HepG2 (cell line): ENCODE measurements at regions not wholly inside any gene's neighbourhood (a gene's known extent, or its start where the extent isn't known, plus 50 kb on each side); places are given as distances from the start of the nearest gene placed in this dataset.

Experiments
- ATAC-seq: fragments of 200-7000 bp; cut with Tn5 transposase; 3 replicates; pipeline ENCODE4 v1.9.1; 2020; ENCODE audit warnings: mild to moderate bottlenecking, moderate library complexity
- BruUV-seq: library from RNA; stranded (reverse); fragments of 400-500 nt; replicated peaks from 2 replicates; lab custom pipeline; 2021; lab: Mats Ljungman, UMichigan
- CTCF ChIA-PET: fragments of 300-600 bp; formaldehyde crosslinking; extraction: SDS; loops from one replicate; lab custom pipeline; 2021; ENCODE audit warnings: low total read pairs, inconsistent platforms, low intra/inter-chr PET ratio; lab: Yijun Ruan, JAX
- POLR2A ChIA-PET: fragments of 350-600 bp; sonication (Branson Sonifier 250); formaldehyde crosslinking; loops from one replicate; lab custom pipeline; 2020; ENCODE audit warnings: antibody characterized with exemption, inconsistent platforms; lab: Yijun Ruan, JAX
- DNase-seq: peaks from one replicate; pipeline ENCODE4 v3.0.0-alpha.2; 2015; ENCODE audit warnings: low spot score
- FAIRE-seq: peaks from 3 replicates; lab custom pipeline; 2011; peaks lifted over from hg19 to GRCh38; lab: Jason Lieb, UNC
- H2AFZ ChIP-seq: one replicate; pipeline ENCODE4 v1.6.1; 2011; ENCODE audit warnings: low read length, inconsistent platforms
- H3K27ac ChIP-seq: fragments of 300-600 bp; 3 replicates; pipeline ENCODE4 v1.8.0; 2011; ENCODE audit warnings: mixed run types, mild to moderate bottlenecking, mixed read lengths, low read length, inconsistent platforms; ENCODE audit not compliant: insufficient read depth; ENCODE audit errors: extremely low read length
- H3K27me3 ChIP-seq, 2 experiments: fragments of 200-600 bp in 1 of 2; 2 replicates in 1 of 2; 3 replicates in 1 of 2; pipeline versions ENCODE4 v1.6.0 to v1.8.0; 2011; ENCODE audit warnings: low read length in 2 of 2, mild to moderate bottlenecking in 2 of 2, moderate library complexity in 2 of 2, inconsistent platforms in 1 of 2; ENCODE audit not compliant: insufficient read depth in 2 of 2, control insufficient read depth in 1 of 2
- H3K36me3 ChIP-seq, 2 experiments: fragments of 200-600 bp in 1 of 2; replicated peaks in 1 of 2; 2 replicates in 1 of 2; 3 replicates in 1 of 2; pipeline versions ENCODE4 v1.5.1 to v1.8.0; 2011; ENCODE audit warnings: low read length in 2 of 2, inconsistent platforms in 1 of 2; ENCODE audit not compliant: insufficient read depth in 2 of 2, control insufficient read depth in 1 of 2
- H3K4me1 ChIP-seq: 2 replicates; pipeline ENCODE4 v1.5.1; 2012; ENCODE audit warnings: low read length, inconsistent platforms; ENCODE audit not compliant: insufficient read depth
- H3K4me2 ChIP-seq: 2 replicates; pipeline ENCODE4 v1.6.0; 2011; ENCODE audit warnings: low read depth, low read length, inconsistent platforms
- H3K4me3 ChIP-seq, 3 experiments: fragments of 200-600 bp in 1 of 3; sonication (generic), shearing (Covaris generic) in 1 of 3; replicated peaks in 1 of 3; 2 replicates each; pipeline ENCODE4 v1.5.1; 2011 to 2016; ENCODE audit warnings: low read length in 3 of 3, inconsistent platforms in 2 of 3, low read depth in 2 of 3, mild to moderate bottlenecking in 2 of 3, control low read depth in 1 of 3, mixed read lengths in 1 of 3; ENCODE audit not compliant: insufficient read depth in 1 of 3
- H3K79me2 ChIP-seq: one replicate; pipeline ENCODE4 v1.6.1; 2011; ENCODE audit warnings: low read length, inconsistent platforms; ENCODE audit not compliant: insufficient read depth
- H3K9ac ChIP-seq: 2 replicates; pipeline ENCODE4 v1.6.0; 2011; ENCODE audit warnings: mild to moderate bottlenecking, low read depth, low read length, inconsistent platforms; ENCODE audit not compliant: insufficient read depth
- H3K9me3 ChIP-seq: 2 replicates; pipeline ENCODE4 v1.5.1; 2012; ENCODE audit warnings: mild to moderate bottlenecking, low read length
- H4K20me1 ChIP-seq: 2 replicates; pipeline ENCODE4 v1.6.0; 2011; ENCODE audit warnings: inconsistent platforms, mild to moderate bottlenecking, low read length, moderate library complexity; ENCODE audit not compliant: insufficient read depth
- GFI1 ChIP-seq: sonication (generic); formaldehyde crosslinking; IDR thresholded peaks from 2 replicates; pipeline ENCODE4 v1.5.0; 2020; ENCODE audit warnings: missing genetic modification reagents, mild to moderate bottlenecking, borderline replicate concordance
- KLF13 ChIP-seq: sonication (generic); formaldehyde crosslinking; IDR thresholded peaks from 2 replicates; pipeline ENCODE4 v1.4.0; 2020; ENCODE audit warnings: mild to moderate bottlenecking, missing genetic modification reagents
- KMT2A ChIP-seq: sonication (generic); formaldehyde crosslinking; IDR thresholded peaks from 2 replicates; pipeline ENCODE4 v1.4.0; 2020; ENCODE audit warnings: missing genetic modification reagents
- LCORL ChIP-seq, 2 experiments: fragments of 450-650 bp in 1 of 2; sonication (generic) in 1 of 2; formaldehyde crosslinking in 1 of 2; IDR thresholded peaks; 2 replicates each; pipeline versions ENCODE4 v1.5.0 to v1.6.1; 2017 to 2020; ENCODE audit warnings: antibody characterized with exemption in 1 of 2, missing genetic modification reagents in 1 of 2
- NFIC ChIP-seq: IDR thresholded peaks from 2 replicates; pipeline ENCODE4 v1.6.1; 2012; ENCODE audit warnings: mild to moderate bottlenecking, low read length, inconsistent platforms
- NFKBIZ ChIP-seq: IDR thresholded peaks from 2 replicates; pipeline ENCODE4 v1.6.1; 2018; ENCODE audit warnings: missing genetic modification reagents, missing compliant biosample characterization
- PRDM15 ChIP-seq: sonication (generic); formaldehyde crosslinking; IDR thresholded peaks from 2 replicates; pipeline ENCODE4 v1.4.0; 2020; ENCODE audit warnings: missing genetic modification reagents
- RNF219 ChIP-seq: sonication (generic); formaldehyde crosslinking; IDR thresholded peaks from 2 replicates; pipeline ENCODE4 v1.5.0; 2020; ENCODE audit warnings: mild to moderate bottlenecking, missing genetic modification reagents
- ZNF180 ChIP-seq: sonication (generic); formaldehyde crosslinking; IDR thresholded peaks from 2 replicates; pipeline ENCODE4 v1.4.0; 2020; ENCODE audit warnings: low read depth, missing genetic modification reagents, borderline replicate concordance
- ZNF275 ChIP-seq: sonication (generic); formaldehyde crosslinking; IDR thresholded peaks from 2 replicates; pipeline ENCODE4 v1.8.0; 2022; ENCODE audit warnings: missing genetic modification reagents, mild to moderate bottlenecking, inconsistent platforms, borderline replicate concordance
- WGBS: methylation state at CpG from one replicate; pipeline ENCODE4 v1.1.6; 2017; ENCODE audit warnings: low lambda C conversion rate; 5-methylcytosine and 5-hydroxymethylcytosine counted together
- in situ Hi-C: cut with HindIII; loops from 2 replicates; pipeline ENCODE4 v1.10.0; 2017; ENCODE audit warnings: low pct_unique_long_range_greater_than_20kb; ENCODE audit not compliant: extremely low pct_ligation_motif_present
- intact Hi-C: fragments of 100-400 bp; cut with micrococcal nuclease; formaldehyde crosslinking; loops from one replicate; pipeline ENCODE4 v1.10.0; 2022; ENCODE audit not compliant: unreplicated experiment
- TF ChIP-seq, protein P1 (sequence below): sonication (generic); formaldehyde crosslinking; IDR thresholded peaks from 2 replicates; pipeline ENCODE4 v1.4.0; 2020; ENCODE audit warnings: mild to moderate bottlenecking, missing genetic modification reagents

GRCh38 chr13:76609643-76610042 is 276.6 kb downstream of the KCTD12 start:
- ChIA-PET CTCF (no interaction called here), POLR2A (no interaction called here)
- intact Hi-C loops = no loop called here
- H3K79me2 ChIP-seq = no peaks in the 10 kb centered on the region
- no peaks in the 10 kb centered on the region for H3K4me1 ChIP-seq
- H3K9me3 ChIP-seq = no peaks in the 10 kb centered on the region
- H2AFZ ChIP-seq = no peak overlapping the region
- no peaks in the 10 kb centered on the region for H3K36me3 ChIP-seq
- TF ChIP-seq PRDM15 (CRISPR knock-in tag) = no peak
- TF ChIP-seq ZNF180 = no peak
- TF ChIP-seq NFKBIZ (CRISPR knock-in tag) = no peak
- TF ChIP-seq LCORL (IDR thresholded peaks at IDR 0.05) = no peak
- TF ChIP-seq LCORL (CRISPR knock-in tag; IDR thresholded peaks at IDR 0.05) = no peak
- no peak for TF ChIP-seq KLF13 (CRISPR knock-in tag)
- TF ChIP-seq, protein P1, sequence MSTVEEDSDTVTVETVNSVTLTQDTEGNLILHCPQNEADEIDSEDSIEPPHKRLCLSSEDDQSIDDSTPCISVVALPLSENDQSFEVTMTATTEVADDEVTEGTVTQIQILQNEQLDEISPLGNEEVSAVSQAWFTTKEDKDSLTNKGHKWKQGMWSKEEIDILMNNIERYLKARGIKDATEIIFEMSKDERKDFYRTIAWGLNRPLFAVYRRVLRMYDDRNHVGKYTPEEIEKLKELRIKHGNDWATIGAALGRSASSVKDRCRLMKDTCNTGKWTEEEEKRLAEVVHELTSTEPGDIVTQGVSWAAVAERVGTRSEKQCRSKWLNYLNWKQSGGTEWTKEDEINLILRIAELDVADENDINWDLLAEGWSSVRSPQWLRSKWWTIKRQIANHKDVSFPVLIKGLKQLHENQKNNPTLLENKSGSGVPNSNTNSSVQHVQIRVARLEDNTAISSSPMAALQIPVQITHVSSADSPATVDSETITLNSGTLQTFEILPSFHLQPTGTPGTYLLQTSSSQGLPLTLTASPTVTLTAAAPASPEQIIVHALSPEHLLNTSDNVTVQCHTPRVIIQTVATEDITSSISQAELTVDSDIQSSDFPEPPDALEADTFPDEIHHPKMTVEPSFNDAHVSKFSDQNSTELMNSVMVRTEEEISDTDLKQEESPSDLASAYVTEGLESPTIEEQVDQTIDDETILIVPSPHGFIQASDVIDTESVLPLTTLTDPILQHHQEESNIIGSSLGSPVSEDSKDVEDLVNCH (CRISPR knock-in tag) = no peak
- no peak for TF ChIP-seq GFI1 (CRISPR knock-in tag)
- TF ChIP-seq ZNF275 (CRISPR knock-in tag) = no peak
- no peak for TF ChIP-seq NFIC
- TF ChIP-seq KMT2A = no peak
- TF ChIP-seq RNF219 (CRISPR knock-in tag) = no peak
- H3K27ac ChIP-seq = no peak overlapping the region
- no peak overlapping the region for H3K4me3 ChIP-seq
- no peak overlapping the region for H3K9ac ChIP-seq
- ATAC-seq (no peak), DNase-seq (no peak), FAIRE-seq (no peak)
- H3K4me2 ChIP-seq = no peak overlapping the region
- 4% methylated on average over 2 of the region's 2 CpGs for WGBS
- H3K27me3 ChIP-seq = no peaks in the 10 kb centered on the region
- no peaks in the 10 kb centered on the region for H4K20me1 ChIP-seq
- in situ Hi-C loops = no loop called here
- BruUV-seq = no TSS peak
